Stimulated activated CD8-positive, alpha-beta memory T cell treated with anti-CD3 and anti-CD28 coated beads, Interleukin-7, amount 100 ng/mL, for 48 hours (primary cell): ENCODE measurements at regions not wholly inside any gene's neighbourhood (a gene's known extent, or its start where the extent isn't known, plus 50 kb on each side); places are given as distances from the start of the nearest gene placed in this dataset.

Experiments used
- DNase-seq, 2 donors: peaks; one replicate each; pipeline ENCODE4 v3.0.0-alpha.2; 2020; ENCODE audit warnings: low read depth in 1 of 2; ENCODE audit errors: extremely low read depth in 1 of 2

DNA sequence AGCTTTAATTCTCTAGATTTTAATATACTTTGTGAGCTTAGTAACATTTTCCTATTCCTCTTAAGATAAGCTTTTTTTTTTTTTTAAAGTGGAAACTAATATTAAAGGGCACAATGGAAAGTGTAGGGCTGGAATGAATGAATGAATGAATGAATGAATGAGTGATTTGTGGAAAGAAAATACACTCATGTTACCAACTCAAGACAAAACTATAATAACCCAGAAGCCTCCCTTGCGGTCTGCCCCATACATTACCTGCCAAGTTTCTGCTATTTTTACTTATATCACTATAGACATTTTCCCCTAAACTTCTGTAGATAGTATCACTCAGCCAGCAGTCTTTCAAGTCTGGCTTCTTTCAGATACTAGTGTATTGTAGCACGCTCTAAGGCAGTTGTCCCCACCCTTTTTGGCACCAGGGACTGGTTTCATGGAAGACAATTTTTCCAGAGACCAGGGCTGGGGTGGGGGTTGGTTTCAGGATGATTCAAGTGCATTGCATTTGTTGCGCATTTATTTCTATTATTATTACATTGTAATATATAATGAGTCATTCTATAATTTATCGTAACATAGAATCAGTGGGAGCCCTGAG is 932.2 kb downstream of the TBC1D22A start:
- DNase-seq: no peak

DNA sequence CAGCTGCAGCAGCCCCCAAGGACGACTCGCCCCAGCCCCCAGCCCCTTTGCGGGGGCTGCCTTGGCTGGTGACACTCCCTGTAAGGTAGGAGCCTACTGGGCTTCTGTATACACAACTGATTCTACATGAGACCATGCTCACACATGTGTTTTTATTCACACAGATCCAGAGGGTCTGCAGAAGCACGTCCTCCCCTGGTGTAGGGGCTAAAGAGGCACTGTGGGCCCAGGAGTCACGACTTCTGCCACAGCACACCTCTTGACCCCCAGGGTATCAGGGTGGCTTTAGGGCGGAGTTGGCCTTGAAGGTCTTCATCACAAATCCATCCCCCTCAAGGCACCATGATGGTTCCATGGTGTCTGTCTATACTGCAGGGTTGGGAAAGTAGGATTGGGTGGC is 931.2 kb downstream of the TBC1D22A start:
- no peak for DNase-seq

DNA sequence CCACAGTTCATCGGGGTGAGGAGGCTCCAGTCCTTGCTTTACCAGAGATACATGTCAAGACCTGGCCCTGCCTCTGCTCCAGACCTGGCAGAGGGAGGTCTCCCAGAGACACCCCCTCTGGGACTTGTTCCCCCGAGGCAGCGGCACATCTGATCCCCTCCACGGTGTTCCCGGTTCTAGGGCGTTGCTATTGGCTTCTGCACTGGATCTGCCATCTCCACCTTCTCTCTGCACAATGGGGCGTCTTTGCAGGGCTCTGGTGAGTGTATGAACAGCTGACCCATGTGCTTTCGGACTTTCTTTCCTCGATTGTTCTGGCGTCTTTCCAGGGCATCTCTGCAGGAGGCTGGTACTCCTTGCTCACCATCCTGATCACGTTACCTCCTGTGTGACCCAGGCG is 930.4 kb downstream of the TBC1D22A start:
- DNase-seq: no peak

DNA sequence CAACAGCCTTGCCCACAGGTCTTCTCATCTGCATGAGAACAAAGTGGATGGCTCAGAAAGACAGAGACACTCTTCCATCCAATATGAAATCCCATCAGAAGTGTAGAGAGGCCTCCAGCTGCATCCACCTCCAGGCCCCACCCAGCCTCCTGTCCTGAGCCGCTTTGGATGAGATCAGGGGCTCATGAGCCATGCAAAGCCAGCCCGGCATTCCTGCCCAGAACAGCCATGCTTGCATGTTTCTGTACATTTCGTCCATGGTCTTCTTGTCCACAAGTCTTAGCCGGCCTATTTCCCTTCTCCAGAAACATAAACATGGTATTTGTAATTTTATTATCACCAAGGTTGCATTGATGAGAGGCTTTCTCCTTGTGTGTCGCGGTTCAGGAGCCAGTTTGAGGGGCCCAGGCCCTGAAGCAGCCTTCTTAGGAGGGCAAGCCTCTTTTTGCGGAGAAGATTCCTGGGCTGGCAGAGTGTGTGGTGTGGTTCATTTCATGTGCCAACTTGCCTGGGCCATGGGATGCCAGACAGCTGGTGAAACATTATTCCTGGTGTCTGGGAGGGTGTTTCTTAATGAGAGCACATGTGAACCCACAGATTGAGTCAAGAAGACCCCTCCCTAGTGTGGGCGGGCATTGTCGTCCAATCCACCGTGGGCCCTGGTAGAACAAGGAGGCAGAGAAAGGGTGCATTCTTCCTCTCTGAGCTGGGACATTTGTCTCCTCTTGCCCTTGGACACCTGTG is 928.9 kb downstream of the TBC1D22A start:
- no peak for DNase-seq

DNA sequence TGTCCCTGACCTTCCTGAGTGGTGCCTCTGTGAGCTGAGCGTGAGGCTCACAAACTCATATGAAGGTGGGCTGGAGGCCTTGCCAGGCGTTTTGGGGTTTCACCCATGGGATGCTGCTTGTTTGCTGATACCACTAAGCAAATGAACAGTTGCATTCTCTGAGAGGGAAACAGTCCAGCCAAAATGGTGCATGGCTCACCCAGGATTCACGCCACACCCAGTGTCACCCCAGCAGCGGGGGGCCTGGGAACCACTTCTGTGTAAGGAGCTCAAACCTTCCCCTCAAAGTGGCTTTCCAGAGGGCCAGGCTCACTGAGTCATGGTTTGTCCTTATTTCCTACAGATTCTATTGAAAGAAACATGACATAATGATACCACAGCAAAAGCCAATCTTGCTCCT is 928.1 kb downstream of the TBC1D22A start:
- no peak for DNase-seq

DNA sequence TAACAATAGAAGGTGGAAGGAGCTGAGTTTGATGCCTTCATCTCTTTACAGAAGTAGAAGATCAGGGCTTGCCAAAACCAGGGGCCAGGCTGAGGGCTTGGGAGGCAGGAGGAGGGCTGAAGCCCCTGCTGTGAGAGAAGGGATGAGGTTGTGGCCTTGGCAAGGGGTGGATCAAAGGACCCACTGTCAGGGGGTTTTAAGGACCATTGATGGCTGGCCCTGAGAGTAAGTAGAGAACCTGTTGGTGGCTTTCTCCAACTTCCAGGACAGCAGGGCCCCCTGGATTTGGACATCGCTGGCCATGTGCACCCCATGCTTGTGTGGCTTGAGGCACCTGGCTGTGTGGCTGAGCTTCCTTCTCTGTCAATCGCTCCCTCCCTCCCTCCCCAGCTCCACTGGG is 927.7 kb downstream of the TBC1D22A start:
- no peak for DNase-seq

DNA sequence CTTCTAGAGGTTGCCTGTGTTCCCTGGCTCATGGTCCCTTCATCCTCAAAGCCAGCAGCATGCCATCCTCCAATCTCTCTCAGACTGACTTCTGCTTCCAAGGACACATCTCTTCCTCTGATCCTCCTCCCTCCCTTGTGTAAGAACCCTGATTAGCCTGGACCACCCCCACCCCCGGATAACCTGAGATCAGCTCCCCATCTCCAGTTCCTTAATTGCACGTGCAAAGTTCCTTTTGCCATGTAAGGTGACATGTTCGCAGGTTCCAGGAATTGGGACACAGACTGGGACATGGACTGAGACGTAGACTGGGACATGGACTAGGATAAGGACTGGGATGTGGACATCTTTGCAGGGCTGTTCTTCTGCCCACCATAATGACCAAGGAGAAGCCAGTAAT is 925.3 kb downstream of the TBC1D22A start:
- no peak for DNase-seq

DNA sequence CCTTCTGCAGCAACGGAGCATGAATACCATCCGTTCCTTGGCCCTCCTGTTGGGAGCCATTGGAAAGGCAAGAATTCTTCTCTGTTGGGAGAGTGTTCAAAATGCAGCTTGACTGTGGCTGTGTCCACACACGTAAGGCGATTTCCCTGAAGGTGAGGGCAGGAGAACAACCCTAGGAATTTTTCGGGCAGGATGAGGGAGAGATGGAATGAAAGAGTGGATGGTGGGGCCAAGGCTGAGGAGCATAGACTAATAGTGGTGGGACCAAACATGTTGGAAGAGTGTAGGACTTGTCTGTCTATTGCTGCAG is 924.9 kb downstream of the TBC1D22A start:
- DNase-seq: no peak

DNA sequence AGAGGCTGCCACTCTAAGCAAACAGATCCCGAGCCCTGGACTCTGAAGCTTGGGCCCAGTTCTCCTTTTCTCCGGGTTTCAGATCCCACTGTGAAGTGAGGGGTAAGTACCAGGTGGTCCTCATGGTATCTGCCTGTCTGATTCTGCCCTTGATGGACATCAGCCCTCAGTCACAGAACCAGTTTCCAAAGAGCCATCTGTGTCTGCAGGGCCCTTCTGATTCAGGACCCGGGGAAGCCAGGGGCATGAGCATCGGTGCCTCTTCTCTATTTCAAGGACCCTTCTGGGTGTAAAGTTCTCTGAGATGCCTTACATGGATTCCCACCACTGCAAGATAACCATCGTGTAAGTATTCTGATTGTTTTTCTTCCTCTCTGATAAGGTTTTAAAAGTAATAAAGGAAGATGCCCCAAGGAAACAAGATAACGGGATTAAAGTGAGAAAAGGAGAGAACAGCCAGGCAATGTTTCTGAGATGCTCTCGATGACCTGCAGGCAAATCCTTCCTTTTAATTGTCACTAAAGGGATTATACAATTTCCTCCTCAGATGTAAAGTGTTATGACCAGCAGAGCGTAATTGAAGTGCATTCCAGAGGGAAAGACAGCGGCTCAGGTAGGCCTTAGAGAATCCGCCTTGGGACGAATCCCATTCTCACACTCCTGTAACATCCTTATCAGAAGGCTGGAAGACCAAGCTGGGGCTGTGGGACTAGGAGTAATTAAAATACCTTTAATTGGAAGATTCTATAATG is 924.3 kb downstream of the TBC1D22A start:
- no peak for DNase-seq

DNA sequence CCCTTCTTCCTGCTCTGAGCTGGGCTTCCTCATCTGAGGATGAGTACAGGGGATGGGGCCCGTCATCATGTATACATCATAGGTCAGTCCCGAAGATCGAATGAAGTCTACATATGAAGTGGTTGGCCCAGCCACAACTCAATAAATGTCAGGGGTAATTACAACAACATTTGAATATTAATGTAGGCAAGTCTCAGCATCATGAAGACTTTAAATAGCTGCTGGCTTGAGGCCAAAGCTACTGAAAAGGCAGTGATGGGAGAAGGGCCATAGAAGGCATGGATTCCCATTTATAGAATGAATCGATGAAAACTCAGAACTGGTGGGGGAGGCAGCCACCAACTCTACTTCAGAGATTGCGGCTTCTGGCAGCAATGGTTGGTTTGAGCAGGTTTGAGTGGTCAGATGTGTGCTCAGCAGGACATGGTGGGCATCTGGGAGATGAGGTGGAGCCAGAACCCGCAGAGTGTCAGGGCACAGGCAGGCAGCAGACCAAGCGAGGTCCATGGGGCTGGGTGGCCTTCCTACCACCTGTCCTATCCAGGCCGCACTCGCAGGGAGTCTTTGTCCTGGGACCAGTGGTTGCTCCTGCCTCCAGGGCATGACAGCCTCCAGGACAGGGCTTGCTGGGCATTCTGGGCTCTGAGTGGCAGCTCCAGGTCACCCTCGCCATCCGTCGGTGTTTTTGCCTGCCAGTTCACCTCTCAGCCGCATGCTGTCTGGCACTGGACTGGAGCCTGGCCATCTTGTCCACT is 919.1 kb downstream of the TBC1D22A start:
- no peak for DNase-seq

DNA sequence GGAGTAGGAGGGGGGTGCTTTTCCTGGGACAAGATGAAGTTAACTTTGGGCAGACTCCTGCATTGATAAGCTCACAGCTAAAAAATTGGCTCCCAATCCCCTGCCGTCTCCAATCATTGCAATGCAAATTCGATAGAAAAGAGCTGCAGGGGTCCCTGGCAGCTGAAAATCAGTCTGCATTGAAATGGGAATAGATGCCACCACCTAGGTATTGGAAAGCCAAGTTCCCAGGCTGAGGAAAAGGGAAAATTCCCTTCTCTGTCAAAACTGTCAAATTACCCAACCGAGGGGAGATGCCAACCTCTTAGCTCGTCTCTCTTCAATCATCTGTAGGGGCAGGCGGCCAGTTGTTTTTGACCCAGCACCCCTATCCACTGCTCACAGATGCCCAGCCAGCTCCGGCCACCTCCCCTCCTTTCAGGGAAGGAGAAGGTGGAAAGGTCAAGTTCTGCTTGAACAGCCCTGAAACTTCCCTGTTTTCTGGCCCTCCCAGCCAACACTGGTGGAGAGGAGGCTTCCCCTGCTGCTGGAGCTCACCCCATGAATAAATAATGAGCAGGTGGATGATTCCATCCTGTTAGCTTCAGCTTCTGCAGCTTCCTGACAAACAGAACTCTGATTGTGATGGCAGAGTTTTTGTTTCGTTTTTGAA is 916.3 kb downstream of the TBC1D22A start:
- DNase-seq: no peak

DNA sequence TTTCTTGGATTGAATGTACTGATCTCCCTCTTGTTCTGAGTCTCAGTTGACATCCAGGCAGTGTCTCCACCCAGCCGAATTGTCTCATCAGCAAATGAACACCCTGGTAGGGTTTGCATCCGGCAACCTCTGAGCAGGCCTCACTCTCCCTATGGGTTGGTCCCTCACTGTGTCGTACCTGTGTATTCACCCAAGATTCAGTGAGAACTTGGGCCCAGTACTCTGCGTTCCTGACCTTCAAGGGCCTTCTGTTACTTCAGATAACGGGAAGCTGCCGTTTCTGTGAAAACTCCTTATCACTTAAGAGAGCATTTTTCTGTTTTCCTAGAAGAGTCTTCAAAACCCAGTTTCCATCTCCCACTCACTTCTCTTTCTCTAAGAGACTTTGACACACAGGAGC is 915.6 kb downstream of the TBC1D22A start:
- DNase-seq: no peak

DNA sequence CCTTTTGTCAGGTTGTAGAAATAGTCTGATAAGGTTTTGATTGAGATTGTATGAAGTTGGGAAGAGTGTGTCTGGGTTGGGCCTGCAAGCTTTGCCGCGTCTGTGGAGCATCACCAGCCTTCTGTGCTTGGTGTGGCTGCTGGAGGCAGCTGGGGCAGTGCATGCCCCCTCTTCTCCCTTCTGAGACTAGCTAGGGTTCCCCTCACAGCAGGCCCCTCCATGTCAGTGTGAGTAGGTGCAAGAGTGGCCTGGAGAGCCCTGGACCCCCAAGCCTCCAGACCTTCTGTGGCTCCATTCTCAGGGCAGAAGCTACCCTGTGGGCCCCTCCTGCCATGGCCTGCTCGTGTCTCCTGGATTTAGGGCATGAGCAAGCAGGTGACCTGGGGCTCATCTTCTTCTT is 914.2 kb downstream of the TBC1D22A start:
- DNase-seq: no peak

DNA sequence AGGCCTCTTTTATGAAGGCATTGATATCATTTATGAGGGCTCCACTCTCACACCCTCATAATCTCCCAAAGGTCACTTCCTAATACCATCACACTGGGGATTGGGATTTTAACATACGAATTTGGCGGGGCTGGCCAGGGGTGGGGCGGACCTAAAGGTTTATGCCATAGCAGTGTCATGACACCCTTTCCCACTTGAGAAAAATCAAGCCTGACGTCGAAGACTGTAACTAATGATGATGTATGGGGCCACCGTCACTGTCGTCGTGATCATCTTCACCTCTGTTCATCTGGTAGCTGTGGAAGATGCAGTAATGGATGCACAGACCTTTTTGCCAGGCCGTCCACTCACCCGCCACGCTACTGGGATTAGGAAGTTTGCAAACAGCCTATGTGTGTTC is 912.1 kb downstream of the TBC1D22A start:
- no peak for DNase-seq

DNA sequence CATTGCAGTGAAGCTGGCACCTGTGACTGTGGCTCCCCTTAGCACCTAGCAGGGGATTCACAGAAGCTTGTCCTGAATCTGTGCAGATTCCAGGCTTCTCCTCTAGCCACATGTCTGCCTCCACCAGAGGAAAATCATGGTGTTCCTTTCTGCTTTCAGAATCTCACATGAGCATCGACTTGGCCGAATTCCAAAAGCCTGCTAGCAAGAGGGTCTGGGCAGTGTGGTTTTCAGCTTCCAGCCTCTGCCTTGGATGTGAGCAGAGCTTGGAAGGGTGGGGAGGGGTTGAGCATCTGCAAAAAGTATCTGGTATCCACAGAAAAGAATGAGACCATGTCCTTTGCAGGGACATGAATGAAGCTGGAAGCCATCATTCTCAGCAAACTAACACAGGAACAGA is 911.1 kb downstream of the TBC1D22A start:
- DNase-seq: no peak

DNA sequence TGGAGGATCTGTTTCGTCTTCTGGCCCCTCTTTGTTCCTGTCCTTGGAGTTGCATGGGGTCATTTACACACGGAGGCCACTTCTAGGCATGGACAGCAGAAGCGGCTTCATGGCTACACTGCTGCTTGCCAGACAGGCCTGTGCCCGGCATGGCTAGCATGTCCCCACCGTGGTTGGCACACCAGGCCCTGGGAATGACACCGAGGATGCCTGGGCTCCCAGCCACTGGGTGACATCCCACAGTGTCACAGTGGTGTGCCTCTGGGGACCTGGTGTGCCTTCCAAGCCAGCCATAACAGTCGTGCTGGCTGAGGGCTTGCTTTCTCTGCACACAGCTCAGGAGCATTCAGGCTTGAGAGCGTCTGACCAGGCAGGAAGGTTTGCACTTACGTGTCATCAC is 910.1 kb downstream of the TBC1D22A start:
- no peak for DNase-seq

DNA sequence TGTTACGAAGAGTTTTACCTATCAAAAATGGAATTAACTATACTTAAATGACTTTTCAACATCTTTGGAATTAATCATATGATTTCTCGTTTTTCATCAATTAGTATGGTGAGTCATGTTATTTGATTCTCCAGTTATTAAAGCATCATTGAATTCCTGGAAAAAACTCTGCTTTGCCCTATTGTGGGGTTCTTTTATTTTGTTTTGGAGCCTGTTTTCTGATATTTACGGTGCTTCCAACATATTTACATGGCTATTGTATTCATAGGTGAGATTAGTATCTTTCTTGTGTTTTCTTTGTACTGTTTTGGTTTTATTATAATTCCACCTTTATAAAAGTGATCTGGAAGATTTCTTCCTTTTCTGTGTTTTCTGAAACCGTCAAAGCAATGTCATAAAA is 902.7 kb downstream of the TBC1D22A start:
- DNase-seq: no peak

DNA sequence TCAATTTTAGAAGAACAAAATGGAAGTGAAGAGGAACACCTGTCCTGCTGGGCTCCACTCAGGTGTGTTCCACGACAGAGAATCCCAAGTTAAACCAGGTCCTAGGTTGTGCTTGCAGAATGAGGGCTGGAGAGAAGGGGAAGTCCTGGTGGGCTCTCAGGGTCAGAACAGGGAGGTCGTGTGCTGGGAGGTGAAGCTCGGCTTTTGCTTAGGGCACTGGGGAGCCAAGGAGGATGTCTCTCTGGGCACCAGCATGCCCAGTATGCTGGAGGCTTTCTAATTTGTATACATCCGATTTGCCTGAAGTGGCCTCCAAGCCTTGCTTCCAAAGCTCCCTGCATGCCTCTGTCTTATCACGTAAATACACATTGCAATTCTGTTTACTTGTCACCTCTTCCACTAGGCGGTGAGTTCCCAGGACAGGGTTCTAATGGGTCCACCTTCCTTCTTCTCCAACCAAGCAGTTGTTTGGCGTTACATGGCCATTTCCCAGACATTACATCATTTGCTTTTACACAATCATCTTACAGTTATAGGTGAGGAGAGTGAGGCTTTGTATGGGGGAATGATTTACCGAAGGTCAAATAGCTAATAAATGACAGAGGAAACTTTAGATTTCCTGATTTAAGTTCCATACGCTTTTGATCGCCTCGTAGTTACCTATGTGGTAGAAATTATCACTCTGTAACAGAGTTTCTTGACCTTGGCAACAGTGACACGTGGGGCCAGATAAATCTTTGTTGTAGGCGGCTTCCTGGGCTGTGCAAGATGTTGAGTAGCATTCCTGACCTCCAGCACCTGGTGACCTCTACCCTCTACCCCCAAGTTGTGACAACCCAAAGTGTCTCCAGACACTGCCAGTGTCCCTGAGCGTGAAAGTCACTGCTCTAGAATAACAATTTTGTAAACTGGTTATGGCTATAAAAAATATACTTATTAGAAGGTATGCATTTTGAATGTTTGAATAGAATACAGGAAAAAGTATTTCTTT is 901.5 kb downstream of the TBC1D22A start:
- no peak for DNase-seq

DNA sequence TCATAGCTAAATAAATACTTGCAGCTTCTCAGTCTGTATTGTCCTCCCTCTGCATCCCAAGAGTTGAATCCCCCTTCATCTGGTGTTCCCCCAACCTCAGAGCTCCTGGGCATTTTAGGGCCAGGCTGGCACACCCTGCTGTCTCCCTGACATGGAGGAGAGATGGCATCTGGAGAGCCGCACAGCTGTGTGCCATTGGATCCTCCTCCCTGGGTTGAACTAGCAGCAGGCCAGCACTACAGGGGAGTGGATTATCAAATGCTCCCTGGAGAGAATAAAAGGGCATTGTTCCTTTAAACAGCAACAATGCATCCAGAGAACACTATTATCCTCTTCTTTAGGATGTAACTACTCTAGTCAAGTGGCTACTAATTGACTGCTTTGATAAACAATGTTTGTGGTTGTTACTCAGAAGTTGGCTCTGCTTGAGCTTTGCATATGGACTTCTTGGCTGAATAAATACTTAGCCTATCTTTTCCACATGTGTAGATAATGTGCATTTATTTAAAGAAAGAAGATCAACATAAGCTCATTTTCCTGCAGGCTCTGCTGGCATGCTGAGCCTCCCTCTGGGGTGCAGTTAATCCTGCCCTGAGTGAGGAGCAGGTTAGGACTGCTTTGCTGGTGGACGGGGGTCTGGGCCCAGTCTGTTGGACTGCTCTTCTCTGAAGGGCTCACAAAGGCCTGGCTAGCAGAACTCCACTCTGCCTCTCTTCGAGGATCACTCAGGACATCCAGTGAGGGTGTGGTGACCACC is 897.2 kb downstream of the TBC1D22A start:
- no peak for DNase-seq
